SJSA1 (cell line): ENCODE measurements at regions not wholly inside any gene's neighbourhood (a gene's known extent, or its start where the extent isn't known, plus 50 kb on each side); places are given as distances from the start of the nearest gene placed in this dataset.

Source experiments
- DNase-seq, 2 experiments: peaks; one replicate each; pipeline ENCODE4 v3.0.0-alpha.2; 2015 to 2020; ENCODE audit warnings: low spot score in 2 of 2, low read depth in 1 of 2
- H3K27ac ChIP-seq: fragments of 250-450 bp; sonication (Bioruptor Pico); 2 replicates; pipeline ENCODE4 v1.5.1; 2020; ENCODE audit warnings: mild to moderate bottlenecking, moderate library complexity
- H3K27me3 ChIP-seq: fragments of 250-450 bp; sonication (Bioruptor Pico); replicated peaks from 2 replicates; pipeline ENCODE4 v1.5.1; 2020; ENCODE audit warnings: mild to moderate bottlenecking, moderate library complexity
- H3K36me3 ChIP-seq: fragments of 250-450 bp; sonication (Bioruptor Pico); 2 replicates; pipeline ENCODE4 v1.5.1; 2020; ENCODE audit warnings: mild to moderate bottlenecking
- H3K4me1 ChIP-seq: fragments of 250-450 bp; sonication (Bioruptor Pico); replicated peaks from 2 replicates; pipeline ENCODE4 v1.6.1; 2021; ENCODE audit warnings: mild to moderate bottlenecking
- H3K4me3 ChIP-seq: fragments of 250-450 bp; sonication (Bioruptor Pico); 2 replicates; pipeline ENCODE4 v1.5.1; 2020; ENCODE audit warnings: mild to moderate bottlenecking
- H3K9me3 ChIP-seq: fragments of 250-450 bp; sonication (Bioruptor Pico); replicated peaks from 2 replicates; pipeline ENCODE4 v1.5.1; 2020; ENCODE audit warnings: mild to moderate bottlenecking

GRCh38 chr3:43854916-43855315, 164.2 kb downstream of the ABHD5 start:
- no peaks in the 10 kb centered on the region; the same call in 1 of the 2 replicates for H3K27me3 ChIP-seq
- no peaks in the 10 kb centered on the region for H3K9me3 ChIP-seq
- H3K27ac ChIP-seq = no peak overlapping the region
- DNase-seq = no peak
- H3K4me3 ChIP-seq = no peak overlapping the region
- H3K4me1 ChIP-seq = no peaks in the 10 kb centered on the region; the same call in 1 of the 2 replicates
- H3K36me3 ChIP-seq = no peaks in the 10 kb centered on the region

GRCh38 chr3:43855674-43856299, 165.0 kb downstream of the ABHD5 start:
- Histone ChIP-seq H3K4me1 (no peaks in the 10 kb centered on the region; the same call in 1 of the 2 replicates), H3K9me3 (no peaks in the 10 kb centered on the region), H3K27me3 (no peaks in the 10 kb centered on the region; the same call in 1 of the 2 replicates), H3K4me3 (no peak overlapping the region), H3K27ac (no peak overlapping the region), H3K36me3 (no peaks in the 10 kb centered on the region)
- peak; percentile 32 to 59 for DNase-seq

GRCh38 chr3:43856351-43856750, 165.6 kb downstream of the ABHD5 start:
- Histone ChIP-seq H3K4me3 (no peak overlapping the region), H3K4me1 (no peaks in the 10 kb centered on the region; the same call in 1 of the 2 replicates), H3K27me3 (no peaks in the 10 kb centered on the region; the same call in 1 of the 2 replicates), H3K27ac (no peak overlapping the region), H3K9me3 (no peaks in the 10 kb centered on the region), H3K36me3 (no peaks in the 10 kb centered on the region)
- no peak for DNase-seq

- H3K4me1 ChIP-seq = no peaks in the 10 kb centered on the region; the same call in 1 of the 2 replicates
- no peaks in the 10 kb centered on the region for H3K9me3 ChIP-seq
- DNase-seq = no peak
- no peak overlapping the region for H3K4me3 ChIP-seq
- no peak overlapping the region for H3K27ac ChIP-seq
- no peaks in the 10 kb centered on the region for H3K36me3 ChIP-seq
- H3K27me3 ChIP-seq = no peaks in the 10 kb centered on the region; the same call in 1 of the 2 replicates
Observed at GRCh38 chr3:43856761-43857160, 166.0 kb downstream of the ABHD5 start.

GRCh38 chr3:43857361-43858293, 166.9 kb downstream of the ABHD5 start:
- Histone ChIP-seq H3K4me3 (no peak overlapping the region), H3K27me3 (no peaks in the 10 kb centered on the region; the same call in 1 of the 2 replicates), H3K9me3 (no peaks in the 10 kb centered on the region), H3K27ac (no peak overlapping the region), H3K4me1 (no peaks in the 10 kb centered on the region; the same call in 1 of the 2 replicates), H3K36me3 (no peaks in the 10 kb centered on the region)
- DNase-seq = no peak

- Histone ChIP-seq H3K4me1 (no peaks in the 10 kb centered on the region; the same call in 1 of the 2 replicates), H3K4me3 (no peak overlapping the region), H3K9me3 (no peaks in the 10 kb centered on the region), H3K27ac (no peak overlapping the region), H3K36me3 (no peaks in the 10 kb centered on the region), H3K27me3 (no peaks in the 10 kb centered on the region; the same call in 1 of the 2 replicates)
- no peak for DNase-seq
Observed at GRCh38 chr3:43858294-43858701, 167.6 kb downstream of the ABHD5 start.

- Histone ChIP-seq H3K4me1 (no peaks in the 10 kb centered on the region; the same call in 1 of the 2 replicates), H3K9me3 (no peaks in the 10 kb centered on the region), H3K36me3 (no peaks in the 10 kb centered on the region), H3K27ac (no peak overlapping the region), H3K4me3 (no peak overlapping the region), H3K27me3 (no peaks in the 10 kb centered on the region; the same call in 1 of the 2 replicates)
- no peak for DNase-seq
Observed at GRCh38 chr3:43859766-43860165, 169.0 kb downstream of the ABHD5 start.

GRCh38 chr3:43861635-43862034, 170.9 kb downstream of the ABHD5 start:
- peaks cover 10% of the 10 kb centered on the region for H3K4me1 ChIP-seq
- no peaks in the 10 kb centered on the region for H3K36me3 ChIP-seq
- no peaks in the 10 kb centered on the region; the same call in 1 of the 2 replicates for H3K27me3 ChIP-seq
- DNase-seq = no peak
- H3K4me3 ChIP-seq = no peak overlapping the region
- H3K9me3 ChIP-seq = no peaks in the 10 kb centered on the region
- no peak overlapping the region for H3K27ac ChIP-seq

GRCh38 chr3:43862470-43862869, 171.7 kb downstream of the ABHD5 start:
- Histone ChIP-seq H3K4me1 (peaks cover 16% of the 10 kb centered on the region), H3K36me3 (no peaks in the 10 kb centered on the region)

GRCh38 chr3:43862992-43863805, 172.5 kb downstream of the ABHD5 start:
- Histone ChIP-seq H3K27me3 (no peaks in the 10 kb centered on the region; the same call in 1 of the 2 replicates), H3K9me3 (no peaks in the 10 kb centered on the region), H3K4me1 (peaks cover 23% of the 10 kb centered on the region), H3K36me3 (no peaks in the 10 kb centered on the region), H3K27ac (no peak overlapping the region), H3K4me3 (no peak overlapping the region)
- DNase-seq = no peak

More at GRCh38 chr3:43862470-43862869, 171.7 kb downstream of the ABHD5 start:
- H3K4me3 ChIP-seq = no peak overlapping the region
- no peaks in the 10 kb centered on the region for H3K9me3 ChIP-seq
- H3K27me3 ChIP-seq = no peaks in the 10 kb centered on the region; the same call in 1 of the 2 replicates
- DNase-seq = no peak
- H3K27ac ChIP-seq = no peak overlapping the region

- H3K4me3 ChIP-seq = no peak overlapping the region
- no peaks in the 10 kb centered on the region for H3K9me3 ChIP-seq
- DNase-seq = no peak
- H3K4me1 ChIP-seq = peaks cover 28% of the 10 kb centered on the region
- no peaks in the 10 kb centered on the region for H3K27me3 ChIP-seq
- H3K27ac ChIP-seq = no peak overlapping the region
- H3K36me3 ChIP-seq = no peaks in the 10 kb centered on the region
Observed at GRCh38 chr3:43863966-43864933, 173.5 kb downstream of the ABHD5 start.

GRCh38 chr3:43865351-43865750, 174.6 kb downstream of the ABHD5 start:
- Histone ChIP-seq H3K27ac (no peak overlapping the region), H3K4me1 (peaks cover 39% of the 10 kb centered on the region), H3K36me3 (no peaks in the 10 kb centered on the region), H3K27me3 (no peaks in the 10 kb centered on the region), H3K9me3 (no peaks in the 10 kb centered on the region), H3K4me3 (no peak overlapping the region)
- no peak for DNase-seq
